SK-N-MC (cell line): ENCODE measurements at regions not wholly inside any gene's neighbourhood (a gene's known extent, or its start where the extent isn't known, plus 50 kb on each side); places are given as distances from the start of the nearest gene placed in this dataset.

Experiments
- DNase-seq: peaks from one replicate; pipeline ENCODE4 v3.0.0-alpha.2; 2011; ENCODE audit warnings: low read depth, low spot score
- H3K27ac ChIP-seq: fragments of 200-600 bp; sonication (generic); 2 replicates; pipeline ENCODE4 v1.5.1; 2016; ENCODE audit warnings: mixed run types
- H3K36me3 ChIP-seq: fragments of 200-600 bp; sonication (generic); 2 replicates; pipeline ENCODE4 v1.6.1; 2017; ENCODE audit warnings: antibody characterized with exemption, low read length, mixed read lengths; ENCODE audit not compliant: insufficient read depth
- H3K4me3 ChIP-seq: fragments of 200-600 bp; sonication (generic); 2 replicates; pipeline ENCODE4 v1.5.1; 2016
- H3K9ac ChIP-seq: fragments of 200-600 bp; sonication (generic); 2 replicates; pipeline ENCODE4 v1.8.0; 2017; ENCODE audit warnings: mixed run types, mixed read lengths; ENCODE audit not compliant: insufficient read length
- H3K9me3 ChIP-seq: fragments of 200-600 bp; sonication (generic); 2 replicates; pipeline ENCODE4 v1.6.1; 2017; ENCODE audit warnings: low read depth, mild to moderate bottlenecking, antibody characterized with exemption, low read length, moderate library complexity, mixed read lengths
- EZH2 ChIP-seq: fragments of 200-600 bp; sonication (generic); IDR thresholded peaks from one replicate; pipeline ENCODE4 v1.6.1; 2017; ENCODE audit warnings: antibody characterized with exemption
- FOXP2 ChIP-seq: optimal IDR thresholded peaks from 2 replicates; pipeline ENCODE3; 2011; ENCODE audit warnings: mild to moderate bottlenecking, moderate library complexity; ENCODE audit not compliant: insufficient read depth; ENCODE audit errors: extremely low read length, control extremely low read depth
- POLR2AphosphoS5 ChIP-seq: IDR thresholded peaks from 2 replicates; pipeline ENCODE4 v1.6.1; 2012; ENCODE audit warnings: mild to moderate bottlenecking, low read depth, low read length, borderline replicate concordance

GRCh38 chr4:125891597-125892258, 577.0 kb downstream of the FAT4 start:
- peak overlapping the region; percentile 20 for H3K9ac ChIP-seq
- peak overlapping the region; percentile 86 for H3K27ac ChIP-seq
- DNase-seq = peak; percentile 97
- H3K9me3 ChIP-seq = no peaks in the 10 kb centered on the region
- peak overlapping the region; percentile 20 for H3K4me3 ChIP-seq
- no peaks in the 10 kb centered on the region for H3K36me3 ChIP-seq
- TF ChIP-seq POLR2AphosphoS5 = peak; percentile 31; the same call in 1 of the 2 replicates
- TF ChIP-seq EZH2 = no peak
- TF ChIP-seq FOXP2 = no peak

DNA sequence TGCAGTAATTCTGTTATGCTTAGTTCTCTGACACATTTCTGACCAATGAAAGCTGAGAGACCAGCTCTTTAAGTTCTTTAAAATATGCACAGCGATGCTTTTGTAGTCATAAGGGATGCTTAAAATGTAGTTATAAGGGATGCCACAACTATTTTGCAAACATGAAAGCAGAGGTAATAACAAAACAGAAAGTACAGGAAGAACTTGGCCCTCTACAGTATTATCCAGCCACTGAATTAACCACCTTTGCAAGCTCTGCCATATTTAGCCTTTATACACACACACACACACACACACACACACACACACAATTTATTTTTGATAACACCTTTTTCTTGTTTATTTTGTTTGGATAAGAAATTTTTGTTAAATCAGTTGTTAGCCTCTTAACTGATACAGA, 590.0 kb downstream of the FAT4 start:
- H3K4me3 ChIP-seq = no peak overlapping the region
- no peak for DNase-seq
- no peak overlapping the region for H3K27ac ChIP-seq
- no peaks in the 10 kb centered on the region for H3K36me3 ChIP-seq
- TF ChIP-seq FOXP2 = no peak
- TF ChIP-seq EZH2 = no peak
- TF ChIP-seq POLR2AphosphoS5 = no peak
- 0 out of 2 replicates have a peak, but pooled peaks cover 3% of the 10 kb centered on the region for H3K9me3 ChIP-seq
- H3K9ac ChIP-seq = no peak overlapping the region

GRCh38 chr4:125911058-125911457, 596.3 kb downstream of the FAT4 start:
- no peak for DNase-seq
- no peak overlapping the region for H3K27ac ChIP-seq
- H3K36me3 ChIP-seq = no peaks in the 10 kb centered on the region

DNA sequence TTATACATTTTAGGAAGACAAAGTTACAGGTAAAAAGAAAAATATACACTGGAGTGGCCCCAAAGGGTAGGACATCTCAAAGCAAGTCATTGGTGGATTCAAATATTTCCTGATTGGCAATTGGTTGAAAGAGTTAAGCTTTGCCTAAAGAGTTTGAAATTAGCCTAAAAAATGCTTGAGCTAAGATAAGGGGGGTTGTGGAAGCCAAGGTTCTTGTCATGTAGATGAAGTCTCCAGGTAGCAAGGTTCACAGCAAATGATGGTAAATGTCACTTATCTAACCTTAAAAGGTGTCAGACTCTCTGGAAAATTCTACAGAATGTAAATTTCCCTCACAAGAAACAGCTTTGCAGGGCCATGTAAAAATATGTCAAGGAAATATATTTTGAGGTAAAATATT, 596.7 kb downstream of the FAT4 start:
- no peak for TF ChIP-seq FOXP2
- TF ChIP-seq EZH2 = no peak
- no peak for TF ChIP-seq POLR2AphosphoS5

More at GRCh38 chr4:125911058-125911457, 596.3 kb downstream of the FAT4 start:
- no peaks in the 10 kb centered on the region; the same call in 1 of the 2 replicates for H3K9me3 ChIP-seq
- H3K4me3 ChIP-seq = no peak overlapping the region
- no peak overlapping the region for H3K9ac ChIP-seq
- TF ChIP-seq EZH2 (no peak), POLR2AphosphoS5 (no peak), FOXP2 (no peak)

GRCh38 chr4:125917559-125917958, 602.8 kb downstream of the FAT4 start:
- Histone ChIP-seq H3K36me3 (no peaks in the 10 kb centered on the region), H3K9me3 (no peaks in the 10 kb centered on the region; the same call in 1 of the 2 replicates), H3K27ac (no peak overlapping the region), H3K4me3 (no peak overlapping the region), H3K9ac (no peak overlapping the region)
- DNase-seq = no peak
- TF ChIP-seq POLR2AphosphoS5 (no peak), EZH2 (no peak), FOXP2 (no peak)

More for the DNA sequence above, 596.7 kb downstream of the FAT4 start:
- H3K36me3 ChIP-seq = no peaks in the 10 kb centered on the region
- no peaks in the 10 kb centered on the region; the same call in 1 of the 2 replicates for H3K9me3 ChIP-seq
- DNase-seq = no peak
- H3K9ac ChIP-seq = no peak overlapping the region
- H3K27ac ChIP-seq = no peak overlapping the region
- H3K4me3 ChIP-seq = no peak overlapping the region

DNA sequence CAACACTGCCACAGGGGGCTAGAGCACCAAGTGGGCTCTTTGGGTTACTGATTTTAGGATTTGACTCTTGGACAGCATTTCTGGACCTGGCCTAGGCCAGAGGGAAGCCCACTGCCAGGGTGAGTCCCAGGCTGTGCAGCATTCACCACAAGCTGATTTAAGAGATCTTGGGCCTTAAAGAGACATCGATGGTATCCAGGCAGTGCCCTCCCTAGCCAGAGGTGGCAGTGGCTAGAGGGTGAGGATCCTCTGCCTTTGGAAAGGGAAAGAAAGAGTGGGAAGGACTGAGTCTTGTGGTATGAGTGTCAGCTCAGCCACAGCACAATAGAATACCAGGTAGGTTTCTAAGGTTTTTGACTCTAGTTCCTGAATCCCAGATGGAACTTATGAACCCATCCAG, 613.9 kb downstream of the FAT4 start:
- Histone ChIP-seq H3K36me3 (no peaks in the 10 kb centered on the region), H3K9ac (no peak overlapping the region), H3K27ac (no peak overlapping the region), H3K9me3 (0 out of 2 replicates have a peak, but pooled peaks cover 7% of the 10 kb centered on the region), H3K4me3 (no peak overlapping the region)
- DNase-seq = no peak
- no peak for TF ChIP-seq EZH2
- no peak for TF ChIP-seq POLR2AphosphoS5
- no peak for TF ChIP-seq FOXP2

DNA sequence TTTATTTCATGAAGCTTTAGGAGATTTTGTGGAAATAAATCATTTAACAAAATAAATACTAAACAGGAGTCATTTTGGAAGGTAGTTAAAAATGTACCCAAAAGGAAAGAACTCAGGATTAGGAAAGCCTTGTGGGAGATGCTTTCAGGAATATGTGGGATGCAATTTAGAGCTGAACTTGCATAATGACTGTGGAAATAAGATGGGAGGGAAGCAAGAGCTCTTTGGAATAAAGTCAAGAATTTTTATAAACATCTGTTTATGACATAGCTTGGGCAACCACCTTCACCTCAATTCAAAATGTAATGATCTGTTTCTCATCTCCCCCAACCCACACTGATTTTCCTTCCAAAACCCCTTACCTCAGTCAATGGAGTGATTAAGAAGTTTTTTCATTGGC, 623.8 kb downstream of the FAT4 start:
- TF ChIP-seq EZH2 (no peak), FOXP2 (no peak), POLR2AphosphoS5 (no peak)
- Histone ChIP-seq H3K27ac (no peak overlapping the region), H3K36me3 (no peaks in the 10 kb centered on the region), H3K9ac (no peak overlapping the region), H3K4me3 (no peak overlapping the region), H3K9me3 (peaks cover 6% of the 10 kb centered on the region; the same call in 1 of the 2 replicates)
- no peak for DNase-seq

DNA sequence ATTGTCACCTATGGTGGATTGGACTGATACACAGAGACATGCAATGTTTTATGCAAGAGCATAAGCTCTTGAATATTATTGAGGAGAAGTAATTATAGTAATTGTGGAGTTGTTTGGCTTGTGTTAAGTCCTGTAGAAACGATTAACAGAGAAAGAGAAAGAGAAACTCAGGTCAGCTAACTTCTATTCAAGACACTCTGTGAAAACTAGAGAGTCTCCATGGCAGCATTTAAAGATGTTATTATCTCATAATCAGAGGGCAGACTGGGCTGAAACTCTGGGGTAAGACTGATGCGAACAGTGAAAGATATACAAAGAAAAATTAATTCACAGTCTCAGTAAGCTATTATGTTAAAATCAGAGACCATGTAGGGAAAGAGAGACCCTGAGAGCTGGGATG, 625.7 kb downstream of the FAT4 start:
- TF ChIP-seq POLR2AphosphoS5 (no peak), EZH2 (no peak), FOXP2 (no peak)
- H3K9me3 ChIP-seq = no peaks in the 10 kb centered on the region
- no peak overlapping the region for H3K4me3 ChIP-seq
- H3K27ac ChIP-seq = no peak overlapping the region
- H3K36me3 ChIP-seq = no peaks in the 10 kb centered on the region
- H3K9ac ChIP-seq = no peak overlapping the region
- no peak for DNase-seq

- no peak for TF ChIP-seq EZH2
- H3K36me3 ChIP-seq = no peaks in the 10 kb centered on the region
- H3K9me3 ChIP-seq = no peaks in the 10 kb centered on the region; the same call in 1 of the 2 replicates
- H3K4me3 ChIP-seq = no peak overlapping the region
- DNase-seq = no peak
- no peak overlapping the region for H3K9ac ChIP-seq
- H3K27ac ChIP-seq = no peak overlapping the region
Measured at GRCh38 chr4:125944966-125945365, 630.2 kb downstream of the FAT4 start.
